Stimulated activated CD8-positive, alpha-beta memory T cell treated with anti-CD3 and anti-CD28 coated beads, Interleukin-7, amount 100 ng/mL, for 48 hours (primary cell): ENCODE measurements at regions not wholly inside any gene's neighbourhood (a gene's known extent, or its start where the extent isn't known, plus 50 kb on each side); places are given as distances from the start of the nearest gene placed in this dataset.

Source experiments
- DNase-seq, 2 donors: peaks; one replicate each; pipeline ENCODE4 v3.0.0-alpha.2; 2020; ENCODE audit warnings: low read depth in 1 of 2; ENCODE audit errors: extremely low read depth in 1 of 2

DNA sequence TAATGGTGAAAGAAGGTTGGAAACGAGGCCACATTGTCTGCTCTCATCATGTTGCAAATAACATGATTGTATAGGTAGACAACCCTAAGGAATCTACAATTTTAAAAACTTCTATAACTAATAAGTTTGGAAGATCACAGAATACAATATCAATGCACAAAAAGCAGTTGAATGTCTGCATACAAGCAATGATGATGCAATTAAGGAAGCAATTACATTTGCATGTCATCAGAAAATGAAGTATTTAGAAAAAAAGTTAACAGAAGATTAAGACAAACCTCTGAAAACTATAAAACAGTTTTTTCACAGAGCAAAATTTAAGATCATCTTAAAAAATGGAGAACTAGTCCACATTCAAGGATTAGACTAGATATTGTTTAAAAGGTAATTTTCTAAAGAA is 181.1 kb downstream of the METTL4 start:
- no peak for DNase-seq

GRCh38 chr18:2391470-2391869 is 179.8 kb downstream of the METTL4 start:
- DNase-seq, result no peak

- DNase-seq, result no peak
Observed at GRCh38 chr18:2392446-2392845, 178.9 kb downstream of the METTL4 start.

DNA sequence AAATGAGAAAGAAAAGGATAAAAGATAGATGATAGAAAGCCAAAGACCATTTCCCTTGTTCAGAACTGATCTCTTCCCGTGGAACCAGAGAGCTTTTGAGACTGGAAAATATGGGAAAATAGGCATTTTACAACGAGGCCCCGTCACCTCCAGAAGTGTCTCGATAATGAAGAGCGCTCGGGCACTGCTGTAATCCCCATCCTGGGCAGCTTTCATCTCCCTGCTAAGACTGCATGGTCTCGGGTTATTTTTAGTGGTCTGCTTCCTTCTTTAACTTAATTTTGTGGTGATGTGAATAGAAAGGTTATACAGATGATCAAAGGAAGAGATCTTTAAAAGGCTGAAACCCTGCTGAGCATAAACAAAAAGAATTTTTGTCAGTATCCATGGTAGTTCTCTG is 176.6 kb downstream of the METTL4 start:
- no peak for DNase-seq

GRCh38 chr18:2395427-2396161 is 175.7 kb downstream of the METTL4 start:
- DNase-seq, result no peak

GRCh38 chr18:2396162-2396505 is 175.2 kb downstream of the METTL4 start:
- DNase-seq, result no peak

DNA sequence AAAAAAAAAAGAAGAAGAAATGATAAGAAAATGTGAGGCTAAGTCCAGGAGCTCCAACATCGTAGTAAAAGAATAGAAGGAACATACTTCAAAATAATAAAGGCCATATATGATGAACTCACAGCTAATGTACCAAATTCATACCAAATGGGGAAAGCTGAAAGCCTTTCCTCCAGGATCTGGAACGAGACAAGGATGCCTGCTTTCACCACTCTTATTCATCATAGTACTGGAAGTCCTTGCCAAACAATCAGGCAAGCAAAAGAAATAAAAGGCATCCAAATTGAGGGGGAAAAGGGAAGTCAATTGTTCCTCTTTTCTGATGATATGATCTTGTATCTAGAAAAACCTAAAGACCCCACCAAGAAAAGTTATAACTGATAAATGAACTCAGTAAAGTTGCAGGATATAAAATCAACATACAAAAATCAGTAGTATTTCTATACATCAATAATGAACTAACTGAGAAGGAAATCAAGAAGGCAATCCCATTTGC is 170.6 kb downstream of the METTL4 start:
- DNase-seq, result no peak

GRCh38 chr18:2402084-2402483 is 169.2 kb downstream of the METTL4 start:
- no peak for DNase-seq

- no peak for DNase-seq
Observed at GRCh38 chr18:2406544-2406943, 164.8 kb downstream of the METTL4 start.

- DNase-seq, result no peak
Observed at GRCh38 chr18:2407961-2408360, 163.3 kb downstream of the METTL4 start.

GRCh38 chr18:2409906-2410305 is 161.4 kb downstream of the METTL4 start:
- DNase-seq, result no peak

DNA sequence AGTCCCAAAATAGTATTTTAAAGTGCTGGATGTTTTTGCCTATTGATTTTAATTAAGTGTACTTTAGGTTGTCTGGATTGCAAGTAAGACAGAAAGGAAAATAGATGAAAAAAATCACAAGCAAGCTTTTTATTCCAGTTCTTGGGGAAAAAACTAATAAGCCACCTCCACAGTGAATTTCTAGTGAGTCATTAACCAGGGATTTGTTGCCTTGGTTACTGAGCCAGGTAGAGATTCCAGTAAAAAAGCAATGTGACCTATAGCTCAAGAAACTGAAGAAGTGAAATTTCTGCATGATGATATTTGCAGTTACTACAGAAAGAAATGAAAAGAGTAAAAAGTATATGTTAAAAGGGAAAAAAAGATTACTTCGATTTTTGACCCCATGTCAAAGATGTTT is 160.6 kb downstream of the METTL4 start:
- DNase-seq, result no peak

GRCh38 chr18:2411381-2411960 is 159.8 kb downstream of the METTL4 start:
- no peak for DNase-seq

GRCh38 chr18:2412281-2412680 is 159.0 kb downstream of the METTL4 start:
- no peak for DNase-seq

DNA sequence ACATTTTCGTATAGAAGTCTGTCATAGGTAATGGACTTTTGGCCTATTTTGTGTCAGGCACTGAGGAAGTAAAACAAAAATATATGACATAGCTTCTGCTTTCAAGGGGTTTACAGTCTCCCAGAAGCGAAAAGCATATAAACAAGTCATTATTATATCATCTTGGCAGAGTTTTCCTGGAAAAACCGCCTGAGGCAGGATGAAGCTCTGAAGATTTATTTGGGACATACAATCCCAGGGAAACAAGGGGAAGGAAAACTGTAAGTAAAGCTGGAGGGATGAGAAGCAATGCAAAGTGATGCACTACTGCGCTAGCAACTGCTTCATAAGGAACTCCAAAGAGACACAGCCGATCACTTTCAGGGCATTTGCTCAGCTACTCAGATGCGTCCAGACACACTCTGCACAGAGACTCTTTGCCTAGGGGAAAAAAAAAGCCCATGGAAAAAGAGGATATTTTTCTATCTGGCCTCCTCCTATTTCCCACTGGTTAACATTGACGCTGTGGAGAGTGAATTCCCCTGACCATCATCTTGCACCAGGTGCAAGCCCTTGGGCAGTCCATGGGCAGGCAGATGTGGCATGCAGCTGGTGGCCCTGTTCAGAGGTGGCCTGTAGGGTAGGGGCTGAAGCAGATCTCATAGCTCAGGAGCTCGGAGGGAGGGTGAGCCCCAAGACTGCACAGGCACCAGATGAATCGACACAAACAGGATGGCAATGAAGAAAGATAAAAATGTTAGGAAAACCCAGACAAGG is 158.1 kb downstream of the METTL4 start:
- DNase-seq, result no peak

DNA sequence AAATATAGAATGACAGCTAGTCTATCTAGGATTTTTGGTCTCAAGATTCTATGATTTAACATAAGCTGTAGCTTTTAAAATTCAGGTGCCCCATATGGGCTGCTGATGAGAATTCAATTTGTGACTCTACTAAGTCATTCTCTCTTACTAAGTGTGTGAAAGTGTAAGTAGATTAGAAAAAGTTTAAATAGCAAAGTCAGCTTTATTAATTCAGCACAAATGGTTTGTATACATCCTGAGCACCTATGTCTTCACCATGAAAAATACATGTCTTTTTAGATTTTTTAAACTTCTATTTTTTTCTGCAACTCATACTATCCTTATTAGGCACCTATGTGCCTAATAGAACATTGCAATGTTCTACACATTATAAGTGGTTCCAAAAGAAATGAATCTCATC is 157.1 kb downstream of the METTL4 start:
- DNase-seq, result no peak

- no peak for DNase-seq
Observed at GRCh38 chr18:2415656-2416055, 155.6 kb downstream of the METTL4 start.

- no peak for DNase-seq
Observed at GRCh38 chr18:2417861-2418610, 153.3 kb downstream of the METTL4 start.

- DNase-seq, result no peak
Observed at GRCh38 chr18:2420367-2420766, 150.9 kb downstream of the METTL4 start.

DNA sequence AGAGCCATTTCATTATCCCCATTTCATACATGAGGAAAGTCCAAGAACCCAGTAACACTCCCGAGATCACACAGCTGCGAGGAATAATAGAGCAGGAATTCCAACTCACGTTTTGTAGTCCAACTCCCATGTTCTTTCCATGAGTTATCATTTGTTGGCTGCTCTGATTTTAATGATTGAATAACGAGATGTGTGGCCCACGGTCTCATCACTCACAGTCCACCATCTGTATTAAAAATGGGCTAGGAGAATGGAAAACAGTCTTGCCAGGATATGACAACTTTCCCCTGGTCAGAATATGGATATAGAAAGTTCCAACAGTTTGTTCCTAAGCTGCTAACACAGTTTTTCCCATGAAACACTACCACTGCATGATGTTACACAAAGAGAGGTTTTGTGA is 147.5 kb downstream of the METTL4 start:
- DNase-seq, result no peak

- DNase-seq, result no peak
Observed at GRCh38 chr18:2424420-2424819, 146.9 kb downstream of the METTL4 start.
